ENCODE measurements at regions not wholly inside any gene's neighbourhood (a gene's known extent, or its start where the extent isn't known, plus 50 kb on each side); places are given as distances from the start of the nearest gene placed in this dataset.
A peak's percentile ranks its signal among the peaks of the same experiment; 100 is the strongest.

DNA sequence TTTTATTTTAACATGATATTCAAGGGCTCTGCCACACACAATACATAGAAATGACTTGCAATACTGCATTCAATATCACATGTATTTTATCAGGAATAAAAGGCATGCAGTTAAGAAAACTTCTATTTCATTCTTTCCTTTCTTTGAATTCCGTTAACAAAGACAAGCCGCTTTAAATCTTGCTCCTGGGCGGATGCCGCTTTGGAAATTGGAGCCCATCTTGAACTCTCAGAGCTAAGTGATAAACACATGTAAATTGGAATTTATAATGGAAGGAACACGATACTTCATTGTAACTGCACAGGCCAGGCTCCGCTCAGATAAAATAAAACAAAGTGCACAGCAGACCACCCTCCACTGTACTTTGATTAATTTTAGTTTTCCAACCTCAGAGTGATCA, 774.5 kb upstream of the COBL start:
- WGBS, 2 donors, result 78 to 80% methylated on average over 6 of the region's 6 CpGs
- no peaks in the 10 kb centered on the region for H3K27me3 ChIP-seq
- H3K4me1 ChIP-seq, result no peaks in the 10 kb centered on the region
- H3K4me3 ChIP-seq, result no peak overlapping the region
- TF ChIP-seq, protein P1, sequence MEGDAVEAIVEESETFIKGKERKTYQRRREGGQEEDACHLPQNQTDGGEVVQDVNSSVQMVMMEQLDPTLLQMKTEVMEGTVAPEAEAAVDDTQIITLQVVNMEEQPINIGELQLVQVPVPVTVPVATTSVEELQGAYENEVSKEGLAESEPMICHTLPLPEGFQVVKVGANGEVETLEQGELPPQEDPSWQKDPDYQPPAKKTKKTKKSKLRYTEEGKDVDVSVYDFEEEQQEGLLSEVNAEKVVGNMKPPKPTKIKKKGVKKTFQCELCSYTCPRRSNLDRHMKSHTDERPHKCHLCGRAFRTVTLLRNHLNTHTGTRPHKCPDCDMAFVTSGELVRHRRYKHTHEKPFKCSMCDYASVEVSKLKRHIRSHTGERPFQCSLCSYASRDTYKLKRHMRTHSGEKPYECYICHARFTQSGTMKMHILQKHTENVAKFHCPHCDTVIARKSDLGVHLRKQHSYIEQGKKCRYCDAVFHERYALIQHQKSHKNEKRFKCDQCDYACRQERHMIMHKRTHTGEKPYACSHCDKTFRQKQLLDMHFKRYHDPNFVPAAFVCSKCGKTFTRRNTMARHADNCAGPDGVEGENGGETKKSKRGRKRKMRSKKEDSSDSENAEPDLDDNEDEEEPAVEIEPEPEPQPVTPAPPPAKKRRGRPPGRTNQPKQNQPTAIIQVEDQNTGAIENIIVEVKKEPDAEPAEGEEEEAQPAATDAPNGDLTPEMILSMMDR (IDR thresholded peaks at IDR 0.05), result no peak
- TF ChIP-seq POLR2A (IDR thresholded peaks at IDR 0.05), result no peak
- no peaks in the 10 kb centered on the region for H3K36me3 ChIP-seq (ENCODE audit: low read depth, missing control alignments)
- intact Hi-C loops (cut with DNase I; ENCODE audit: low total_unique reads), result no loop called here
- H3K27ac ChIP-seq, result no peak overlapping the region
- DNase-seq, result no peak
- H3K9me3 ChIP-seq, result no peaks in the 10 kb centered on the region

DNA sequence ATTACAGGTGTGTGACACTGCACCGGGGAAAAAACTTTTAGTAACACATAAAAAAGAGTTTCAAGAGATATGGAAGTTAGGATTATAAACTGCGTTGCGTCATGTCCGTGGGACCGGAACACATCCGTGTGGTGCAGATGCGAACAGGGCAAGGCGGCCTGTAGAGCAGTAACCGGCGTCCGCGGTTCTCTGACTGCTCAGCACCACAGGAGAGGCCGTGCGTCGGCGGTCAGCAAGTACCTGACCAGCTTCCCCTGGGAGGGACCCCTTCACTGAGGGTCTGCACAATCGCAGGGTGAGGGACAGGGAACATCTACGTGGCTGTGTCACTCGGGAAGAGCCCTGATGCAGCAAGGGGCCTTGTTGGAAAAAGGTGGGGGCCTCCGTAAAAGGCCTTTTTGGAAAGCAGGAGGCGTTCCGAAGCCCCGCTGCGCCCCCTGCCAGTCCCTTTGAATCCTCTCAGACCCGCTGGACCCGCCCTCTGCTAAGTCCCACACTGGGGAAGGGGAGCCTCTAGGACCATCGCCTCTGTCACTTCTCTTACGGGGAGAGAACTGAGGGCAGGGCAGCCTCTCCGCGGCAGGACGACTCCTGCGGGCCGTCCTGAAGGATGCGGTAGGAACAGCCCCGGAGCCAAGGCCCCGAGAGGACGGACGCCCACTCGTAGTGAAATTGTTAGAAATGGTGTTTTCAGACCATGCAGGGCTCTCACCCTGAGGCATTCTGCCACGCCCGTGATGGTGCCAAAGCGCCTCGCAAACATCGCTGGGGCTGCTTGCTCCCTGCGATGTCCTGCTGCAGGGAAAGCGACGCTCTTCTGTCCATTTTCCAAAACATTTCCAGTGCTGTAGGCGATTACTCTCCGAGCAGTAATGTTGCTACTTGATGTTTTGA, 771.6 kb upstream of the COBL start:
- 14 to 18% methylated on average over 29 to 49 of the region's 49 CpGs for WGBS, 2 donors
- no peak overlapping the region for H3K27ac ChIP-seq
- no peaks in the 10 kb centered on the region for H3K9me3 ChIP-seq
- TF ChIP-seq, protein P1 (IDR thresholded peaks at IDR 0.05), result no peak
- TF ChIP-seq POLR2A (IDR thresholded peaks at IDR 0.05), result no peak
- intact Hi-C loops (cut with DNase I; ENCODE audit: low total_unique reads), result no loop called here
- DNase-seq, result peak; percentile 40
- H3K36me3 ChIP-seq (ENCODE audit: low read depth, missing control alignments), result no peaks in the 10 kb centered on the region
- H3K27me3 ChIP-seq, result no peaks in the 10 kb centered on the region
- H3K4me1 ChIP-seq, result no peaks in the 10 kb centered on the region
- peak overlapping the region; percentile 10 to 55 for H3K4me3 ChIP-seq

DNA sequence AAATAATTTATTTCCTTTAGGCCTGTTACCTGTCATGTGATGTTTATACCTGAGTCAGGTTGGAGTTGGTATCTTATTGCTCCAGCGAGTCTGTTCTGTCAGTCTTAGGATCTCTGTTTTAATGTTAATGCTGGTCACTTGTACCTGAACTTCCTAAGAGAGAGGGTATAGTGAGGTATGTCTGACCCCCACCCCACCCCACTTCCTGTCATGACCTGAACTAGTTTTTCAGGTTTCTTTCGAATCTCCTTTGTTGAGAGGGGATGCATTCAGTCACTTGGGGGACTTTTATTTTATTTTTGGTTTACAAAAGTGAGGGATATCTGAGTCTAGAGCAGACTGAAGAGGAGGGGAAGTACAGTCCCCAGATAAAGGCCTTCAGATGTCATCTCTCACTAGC, 769.0 kb upstream of the COBL start:
- WGBS, 2 donors, result 81% methylated on average over 2 of the region's 2 CpGs
- no peak overlapping the region for H3K4me3 ChIP-seq
- no peak overlapping the region for H3K27ac ChIP-seq
- TF ChIP-seq, protein P1 (IDR thresholded peaks at IDR 0.05), result no peak
- TF ChIP-seq POLR2A (IDR thresholded peaks at IDR 0.05), result no peak
- no peaks in the 10 kb centered on the region for H3K36me3 ChIP-seq (ENCODE audit: low read depth, missing control alignments)
- no peak for DNase-seq
- H3K9me3 ChIP-seq, result no peaks in the 10 kb centered on the region
- H3K27me3 ChIP-seq, result no peaks in the 10 kb centered on the region
- intact Hi-C loops (cut with DNase I; ENCODE audit: low total_unique reads), result no loop called here
- H3K4me1 ChIP-seq, result no peaks in the 10 kb centered on the region

DNA sequence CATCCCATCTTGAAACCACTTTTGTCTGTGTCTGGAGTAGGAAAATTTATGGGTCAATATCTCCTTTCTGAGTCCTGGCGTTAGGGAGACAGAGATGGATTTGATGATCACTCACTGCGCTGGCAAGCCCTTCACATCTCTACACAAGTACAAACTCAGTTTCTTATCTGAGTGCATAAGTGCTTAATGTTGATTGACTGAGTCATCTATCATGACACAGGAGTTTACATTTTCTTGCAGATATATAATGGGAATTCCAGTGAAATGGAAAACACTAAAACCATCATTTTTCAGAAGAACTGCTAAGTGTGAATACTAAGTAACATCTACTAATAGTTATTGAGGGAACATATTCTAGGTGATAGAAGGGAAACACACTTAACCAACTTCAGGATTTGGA, 763.9 kb upstream of the COBL start:
- 58 to 78% methylated on average over 2 of the region's 2 CpGs for WGBS, 2 donors
- intact Hi-C loops (cut with DNase I; ENCODE audit: low total_unique reads), result no loop called here

More for the DNA sequence above, 763.9 kb upstream of the COBL start:
- no peak for DNase-seq
- H3K36me3 ChIP-seq (ENCODE audit: low read depth, missing control alignments), result no peaks in the 10 kb centered on the region
- H3K27ac ChIP-seq, result no peak overlapping the region
- H3K4me1 ChIP-seq, result no peaks in the 10 kb centered on the region
- H3K4me3 ChIP-seq, result no peak overlapping the region
- H3K9me3 ChIP-seq, result no peaks in the 10 kb centered on the region
- TF ChIP-seq, protein P1 (IDR thresholded peaks at IDR 0.05), result no peak
- H3K27me3 ChIP-seq, result no peaks in the 10 kb centered on the region

All from testis (tissue), 2 donors.